Activated CD4-positive, alpha-beta T cell treated with anti-CD3 and anti-CD28 coated beads, Interleukin-2, amount 10 ng/mL, durations not matched to agents 24 days and 14 days (primary cell): ENCODE measurements at regions not wholly inside any gene's neighbourhood (a gene's known extent, or its start where the extent isn't known, plus 50 kb on each side); places are given as distances from the start of the nearest gene placed in this dataset.
"Not testable (repeated sequence)": the region's sequence is repeated elsewhere in the genome, so short reads cannot be mapped to it uniquely, and the experiment has no call there.

Source experiments
- DNase-seq: peaks from one replicate; pipeline ENCODE4 v3.0.0; 2022
- H3K27ac Mint-ChIP-seq: one replicate; pipeline ENCODE4 v1.8.0; 2022; ENCODE audit warnings: mild to moderate bottlenecking, mixed read lengths
- H3K27me3 Mint-ChIP-seq: one replicate; pipeline ENCODE4 v1.8.0; 2022; ENCODE audit warnings: mixed read lengths
- H3K36me3 Mint-ChIP-seq: one replicate; pipeline ENCODE4 v1.8.0; 2022; ENCODE audit warnings: low read depth, mild to moderate bottlenecking, mixed read lengths
- H3K4me1 Mint-ChIP-seq: one replicate; pipeline ENCODE4 v1.8.0; 2021; ENCODE audit warnings: mixed read lengths
- H3K4me3 Mint-ChIP-seq: one replicate; pipeline ENCODE4 v1.8.0; 2022; ENCODE audit warnings: mild to moderate bottlenecking, moderate library complexity, mixed read lengths
- H3K9me3 Mint-ChIP-seq: one replicate; pipeline ENCODE4 v1.8.0; 2021; ENCODE audit warnings: mixed read lengths
- intact Hi-C: fragments of 100-400 bp; cut with micrococcal nuclease; formaldehyde crosslinking; loops from one replicate; pipeline ENCODE4 v1.15.1; 2023

GRCh38 chr15:38992506-38992905 is 427.9 kb upstream of the RASGRP1 start:
- H3K27me3 Mint-ChIP-seq, result peaks cover 13% of the 10 kb centered on the region
- DNase-seq, result no peak
- no peak overlapping the region for H3K4me3 Mint-ChIP-seq
- H3K36me3 Mint-ChIP-seq, result no peaks in the 10 kb centered on the region
- H3K9me3 Mint-ChIP-seq, result no peaks in the 10 kb centered on the region
- no peak overlapping the region for H3K27ac Mint-ChIP-seq
- intact Hi-C loops, result no loop called here
- no peaks in the 10 kb centered on the region for H3K4me1 Mint-ChIP-seq

GRCh38 chr15:38992930-38993329 is 428.3 kb upstream of the RASGRP1 start:
- intact Hi-C loops, result no loop called here
- no peak overlapping the region for H3K4me3 Mint-ChIP-seq
- H3K4me1 Mint-ChIP-seq, result no peaks in the 10 kb centered on the region
- H3K36me3 Mint-ChIP-seq, result no peaks in the 10 kb centered on the region
- no peaks in the 10 kb centered on the region for H3K9me3 Mint-ChIP-seq
- peaks cover 13% of the 10 kb centered on the region for H3K27me3 Mint-ChIP-seq
- H3K27ac Mint-ChIP-seq, result no peak overlapping the region
- no peak for DNase-seq

GRCh38 chr15:38994310-38994709 is 429.7 kb upstream of the RASGRP1 start:
- intact Hi-C loops, result no loop called here
- no peaks in the 10 kb centered on the region for H3K9me3 Mint-ChIP-seq

GRCh38 chr15:38996111-38996631 is 431.6 kb upstream of the RASGRP1 start:
- Mint-ChIP-seq H3K9me3 (peaks cover 5% of the 10 kb centered on the region), H3K4me1 (peaks cover 8% of the 10 kb centered on the region), H3K27ac (no peak overlapping the region), H3K36me3 (no peaks in the 10 kb centered on the region), H3K27me3 (peaks cover 16% of the 10 kb centered on the region), H3K4me3 (no peak overlapping the region)
- no peak for DNase-seq
- intact Hi-C loops, result no loop called here

More at GRCh38 chr15:38994310-38994709, 429.7 kb upstream of the RASGRP1 start:
- Mint-ChIP-seq H3K36me3 (no peaks in the 10 kb centered on the region), H3K27ac (no peak overlapping the region), H3K4me1 (no peaks in the 10 kb centered on the region), H3K4me3 (no peak overlapping the region), H3K27me3 (peaks cover 16% of the 10 kb centered on the region)
- DNase-seq, result no peak

GRCh38 chr15:38997841-38998240 is 433.2 kb upstream of the RASGRP1 start:
- H3K27ac Mint-ChIP-seq, result no peak overlapping the region
- no peak overlapping the region for H3K4me3 Mint-ChIP-seq
- H3K27me3 Mint-ChIP-seq, result peaks cover 21% of the 10 kb centered on the region
- intact Hi-C loops, result no loop called here
- no peak for DNase-seq
- peaks cover 8% of the 10 kb centered on the region for H3K4me1 Mint-ChIP-seq
- no peaks in the 10 kb centered on the region for H3K36me3 Mint-ChIP-seq
- peaks cover 7% of the 10 kb centered on the region for H3K9me3 Mint-ChIP-seq

GRCh38 chr15:39000008-39000734 is 435.6 kb upstream of the RASGRP1 start:
- DNase-seq, result no peak
- H3K9me3 Mint-ChIP-seq, result peaks cover 11% of the 10 kb centered on the region
- intact Hi-C loops, result no loop called here
- H3K4me3 Mint-ChIP-seq, result no peak overlapping the region
- peaks cover 25% of the 10 kb centered on the region for H3K27me3 Mint-ChIP-seq
- no peaks in the 10 kb centered on the region for H3K36me3 Mint-ChIP-seq
- H3K4me1 Mint-ChIP-seq, result peaks cover 8% of the 10 kb centered on the region
- H3K27ac Mint-ChIP-seq, result no peak overlapping the region

GRCh38 chr15:39009740-39010139 is 445.1 kb upstream of the RASGRP1 start:
- Mint-ChIP-seq H3K27me3 (no peaks in the 10 kb centered on the region), H3K9me3 (peaks cover 19% of the 10 kb centered on the region), H3K4me1 (no peaks in the 10 kb centered on the region), H3K27ac (no peak overlapping the region), H3K4me3 (no peak overlapping the region), H3K36me3 (no peaks in the 10 kb centered on the region)
- DNase-seq, result no peak
- intact Hi-C loops, result no loop called here

GRCh38 chr15:39011066-39011465 is 446.5 kb upstream of the RASGRP1 start:
- H3K27me3 Mint-ChIP-seq, H3K4me3 Mint-ChIP-seq, H3K27ac Mint-ChIP-seq, intact Hi-C loops, H3K36me3 Mint-ChIP-seq, H3K4me1 Mint-ChIP-seq, DNase-seq: not testable (repeated sequence)
- peaks cover 19% of the 10 kb centered on the region for H3K9me3 Mint-ChIP-seq

GRCh38 chr15:39013262-39013661 is 448.6 kb upstream of the RASGRP1 start:
- Mint-ChIP-seq H3K27me3 (no peaks in the 10 kb centered on the region), H3K36me3 (no peaks in the 10 kb centered on the region), H3K4me1 (no peaks in the 10 kb centered on the region), H3K27ac (no peak overlapping the region), H3K9me3 (peaks cover 18% of the 10 kb centered on the region), H3K4me3 (no peak overlapping the region)
- no peak for DNase-seq
- intact Hi-C loops, result no loop called here

GRCh38 chr15:39014682-39015081 is 450.1 kb upstream of the RASGRP1 start:
- intact Hi-C loops, result no loop called here
- DNase-seq, result no peak
- Mint-ChIP-seq H3K27ac (no peak overlapping the region), H3K27me3 (peaks cover 5% of the 10 kb centered on the region), H3K4me1 (no peaks in the 10 kb centered on the region), H3K4me3 (no peak overlapping the region), H3K9me3 (peaks cover 15% of the 10 kb centered on the region), H3K36me3 (no peaks in the 10 kb centered on the region)

GRCh38 chr15:39016706-39017105 is 452.1 kb upstream of the RASGRP1 start:
- peaks cover 8% of the 10 kb centered on the region for H3K27me3 Mint-ChIP-seq
- intact Hi-C loops, result no loop called here
- H3K9me3 Mint-ChIP-seq, result no peaks in the 10 kb centered on the region
- DNase-seq, result no peak
- H3K36me3 Mint-ChIP-seq, result no peaks in the 10 kb centered on the region
- H3K27ac Mint-ChIP-seq, result no peak overlapping the region
- H3K4me3 Mint-ChIP-seq, result no peak overlapping the region
- H3K4me1 Mint-ChIP-seq, result no peaks in the 10 kb centered on the region

GRCh38 chr15:39018966-39019365 is 454.4 kb upstream of the RASGRP1 start:
- H3K27me3 Mint-ChIP-seq, result peaks cover 8% of the 10 kb centered on the region
- no peaks in the 10 kb centered on the region for H3K9me3 Mint-ChIP-seq
- H3K4me1 Mint-ChIP-seq, result no peaks in the 10 kb centered on the region
- DNase-seq, result no peak
- H3K4me3 Mint-ChIP-seq, result no peak overlapping the region
- H3K36me3 Mint-ChIP-seq, result no peaks in the 10 kb centered on the region
- no peak overlapping the region for H3K27ac Mint-ChIP-seq
- intact Hi-C loops, result no loop called here

- H3K27ac Mint-ChIP-seq, result no peak overlapping the region
- no peak overlapping the region for H3K4me3 Mint-ChIP-seq
- H3K36me3 Mint-ChIP-seq, result no peaks in the 10 kb centered on the region
- intact Hi-C loops, result no loop called here
- no peak for DNase-seq
- H3K9me3 Mint-ChIP-seq, result no peaks in the 10 kb centered on the region
- H3K4me1 Mint-ChIP-seq, result no peaks in the 10 kb centered on the region
- peaks cover 10% of the 10 kb centered on the region for H3K27me3 Mint-ChIP-seq
Measured at GRCh38 chr15:39021341-39021740, 456.7 kb upstream of the RASGRP1 start.

GRCh38 chr15:39022532-39023305 is 458.1 kb upstream of the RASGRP1 start:
- Mint-ChIP-seq H3K27ac (no peak overlapping the region), H3K36me3 (no peaks in the 10 kb centered on the region), H3K4me3 (no peak overlapping the region), H3K9me3 (no peaks in the 10 kb centered on the region), H3K4me1 (no peaks in the 10 kb centered on the region), H3K27me3 (peaks cover 10% of the 10 kb centered on the region)
- intact Hi-C loops, result no loop called here
- no peak for DNase-seq
